ENCODE measurements at regions not wholly inside any gene's neighbourhood (a gene's known extent, or its start where the extent isn't known, plus 50 kb on each side); places are given as distances from the start of the nearest gene placed in this dataset.

- TF ChIP-seq SETDB1 (IDR thresholded peaks at IDR 0.05; ENCODE audit: insufficient read length, low read length) (no peak), ZSCAN30 (tag by site-specific recombination; IDR thresholded peaks at IDR 0.05) (no peak), ZNF658 (tag by site-specific recombination; IDR thresholded peaks at IDR 0.05) (no peak), KLF8 (tag by site-specific recombination; IDR thresholded peaks at IDR 0.05) (no peak), KLF10 (tag by site-specific recombination; IDR thresholded peaks at IDR 0.05) (no peak), ZNF335 (tag by site-specific recombination; conservative IDR thresholded peaks at IDR 0.05) (no peak), TRIM28 (IDR thresholded peaks at IDR 0.05; ENCODE audit: borderline replicate concordance, low read length) (no peak), REPIN1 (tag by site-specific recombination; IDR thresholded peaks at IDR 0.05; ENCODE audit: low read depth) (no peak)
- TF ChIP-seq, protein P1, sequence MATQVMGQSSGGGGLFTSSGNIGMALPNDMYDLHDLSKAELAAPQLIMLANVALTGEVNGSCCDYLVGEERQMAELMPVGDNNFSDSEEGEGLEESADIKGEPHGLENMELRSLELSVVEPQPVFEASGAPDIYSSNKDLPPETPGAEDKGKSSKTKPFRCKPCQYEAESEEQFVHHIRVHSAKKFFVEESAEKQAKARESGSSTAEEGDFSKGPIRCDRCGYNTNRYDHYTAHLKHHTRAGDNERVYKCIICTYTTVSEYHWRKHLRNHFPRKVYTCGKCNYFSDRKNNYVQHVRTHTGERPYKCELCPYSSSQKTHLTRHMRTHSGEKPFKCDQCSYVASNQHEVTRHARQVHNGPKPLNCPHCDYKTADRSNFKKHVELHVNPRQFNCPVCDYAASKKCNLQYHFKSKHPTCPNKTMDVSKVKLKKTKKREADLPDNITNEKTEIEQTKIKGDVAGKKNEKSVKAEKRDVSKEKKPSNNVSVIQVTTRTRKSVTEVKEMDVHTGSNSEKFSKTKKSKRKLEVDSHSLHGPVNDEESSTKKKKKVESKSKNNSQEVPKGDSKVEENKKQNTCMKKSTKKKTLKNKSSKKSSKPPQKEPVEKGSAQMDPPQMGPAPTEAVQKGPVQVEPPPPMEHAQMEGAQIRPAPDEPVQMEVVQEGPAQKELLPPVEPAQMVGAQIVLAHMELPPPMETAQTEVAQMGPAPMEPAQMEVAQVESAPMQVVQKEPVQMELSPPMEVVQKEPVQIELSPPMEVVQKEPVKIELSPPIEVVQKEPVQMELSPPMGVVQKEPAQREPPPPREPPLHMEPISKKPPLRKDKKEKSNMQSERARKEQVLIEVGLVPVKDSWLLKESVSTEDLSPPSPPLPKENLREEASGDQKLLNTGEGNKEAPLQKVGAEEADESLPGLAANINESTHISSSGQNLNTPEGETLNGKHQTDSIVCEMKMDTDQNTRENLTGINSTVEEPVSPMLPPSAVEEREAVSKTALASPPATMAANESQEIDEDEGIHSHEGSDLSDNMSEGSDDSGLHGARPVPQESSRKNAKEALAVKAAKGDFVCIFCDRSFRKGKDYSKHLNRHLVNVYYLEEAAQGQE (tag by site-specific recombination; IDR thresholded peaks at IDR 0.05), result no peak
- TF ChIP-seq, protein P2, sequence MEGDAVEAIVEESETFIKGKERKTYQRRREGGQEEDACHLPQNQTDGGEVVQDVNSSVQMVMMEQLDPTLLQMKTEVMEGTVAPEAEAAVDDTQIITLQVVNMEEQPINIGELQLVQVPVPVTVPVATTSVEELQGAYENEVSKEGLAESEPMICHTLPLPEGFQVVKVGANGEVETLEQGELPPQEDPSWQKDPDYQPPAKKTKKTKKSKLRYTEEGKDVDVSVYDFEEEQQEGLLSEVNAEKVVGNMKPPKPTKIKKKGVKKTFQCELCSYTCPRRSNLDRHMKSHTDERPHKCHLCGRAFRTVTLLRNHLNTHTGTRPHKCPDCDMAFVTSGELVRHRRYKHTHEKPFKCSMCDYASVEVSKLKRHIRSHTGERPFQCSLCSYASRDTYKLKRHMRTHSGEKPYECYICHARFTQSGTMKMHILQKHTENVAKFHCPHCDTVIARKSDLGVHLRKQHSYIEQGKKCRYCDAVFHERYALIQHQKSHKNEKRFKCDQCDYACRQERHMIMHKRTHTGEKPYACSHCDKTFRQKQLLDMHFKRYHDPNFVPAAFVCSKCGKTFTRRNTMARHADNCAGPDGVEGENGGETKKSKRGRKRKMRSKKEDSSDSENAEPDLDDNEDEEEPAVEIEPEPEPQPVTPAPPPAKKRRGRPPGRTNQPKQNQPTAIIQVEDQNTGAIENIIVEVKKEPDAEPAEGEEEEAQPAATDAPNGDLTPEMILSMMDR (tag by site-specific recombination; IDR thresholded peaks at IDR 0.05), result no peak
- TF ChIP-seq, protein P3, sequence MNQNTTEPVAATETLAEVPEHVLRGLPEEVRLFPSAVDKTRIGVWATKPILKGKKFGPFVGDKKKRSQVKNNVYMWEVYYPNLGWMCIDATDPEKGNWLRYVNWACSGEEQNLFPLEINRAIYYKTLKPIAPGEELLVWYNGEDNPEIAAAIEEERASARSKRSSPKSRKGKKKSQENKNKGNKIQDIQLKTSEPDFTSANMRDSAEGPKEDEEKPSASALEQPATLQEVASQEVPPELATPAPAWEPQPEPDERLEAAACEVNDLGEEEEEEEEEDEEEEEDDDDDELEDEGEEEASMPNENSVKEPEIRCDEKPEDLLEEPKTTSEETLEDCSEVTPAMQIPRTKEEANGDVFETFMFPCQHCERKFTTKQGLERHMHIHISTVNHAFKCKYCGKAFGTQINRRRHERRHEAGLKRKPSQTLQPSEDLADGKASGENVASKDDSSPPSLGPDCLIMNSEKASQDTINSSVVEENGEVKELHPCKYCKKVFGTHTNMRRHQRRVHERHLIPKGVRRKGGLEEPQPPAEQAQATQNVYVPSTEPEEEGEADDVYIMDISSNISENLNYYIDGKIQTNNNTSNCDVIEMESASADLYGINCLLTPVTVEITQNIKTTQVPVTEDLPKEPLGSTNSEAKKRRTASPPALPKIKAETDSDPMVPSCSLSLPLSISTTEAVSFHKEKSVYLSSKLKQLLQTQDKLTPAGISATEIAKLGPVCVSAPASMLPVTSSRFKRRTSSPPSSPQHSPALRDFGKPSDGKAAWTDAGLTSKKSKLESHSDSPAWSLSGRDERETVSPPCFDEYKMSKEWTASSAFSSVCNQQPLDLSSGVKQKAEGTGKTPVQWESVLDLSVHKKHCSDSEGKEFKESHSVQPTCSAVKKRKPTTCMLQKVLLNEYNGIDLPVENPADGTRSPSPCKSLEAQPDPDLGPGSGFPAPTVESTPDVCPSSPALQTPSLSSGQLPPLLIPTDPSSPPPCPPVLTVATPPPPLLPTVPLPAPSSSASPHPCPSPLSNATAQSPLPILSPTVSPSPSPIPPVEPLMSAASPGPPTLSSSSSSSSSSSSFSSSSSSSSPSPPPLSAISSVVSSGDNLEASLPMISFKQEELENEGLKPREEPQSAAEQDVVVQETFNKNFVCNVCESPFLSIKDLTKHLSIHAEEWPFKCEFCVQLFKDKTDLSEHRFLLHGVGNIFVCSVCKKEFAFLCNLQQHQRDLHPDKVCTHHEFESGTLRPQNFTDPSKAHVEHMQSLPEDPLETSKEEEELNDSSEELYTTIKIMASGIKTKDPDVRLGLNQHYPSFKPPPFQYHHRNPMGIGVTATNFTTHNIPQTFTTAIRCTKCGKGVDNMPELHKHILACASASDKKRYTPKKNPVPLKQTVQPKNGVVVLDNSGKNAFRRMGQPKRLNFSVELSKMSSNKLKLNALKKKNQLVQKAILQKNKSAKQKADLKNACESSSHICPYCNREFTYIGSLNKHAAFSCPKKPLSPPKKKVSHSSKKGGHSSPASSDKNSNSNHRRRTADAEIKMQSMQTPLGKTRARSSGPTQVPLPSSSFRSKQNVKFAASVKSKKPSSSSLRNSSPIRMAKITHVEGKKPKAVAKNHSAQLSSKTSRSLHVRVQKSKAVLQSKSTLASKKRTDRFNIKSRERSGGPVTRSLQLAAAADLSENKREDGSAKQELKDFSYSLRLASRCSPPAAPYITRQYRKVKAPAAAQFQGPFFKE (tag by site-specific recombination; IDR thresholded peaks at IDR 0.05; ENCODE audit: borderline replicate concordance), result no peak
Observed at GRCh38 chr2:206390181-206390580, 53.2 kb upstream of the ADAM23 start.

Measured in HEK293 (cell line).